NK-92 treated with Interleukin-12 subunit alpha and Interleukin-12 subunit beta, amount 100 ng/mL, for 24 hours (cell line): ENCODE measurements at regions not wholly inside any gene's neighbourhood (a gene's known extent, or its start where the extent isn't known, plus 50 kb on each side); places are given as distances from the start of the nearest gene placed in this dataset.

Source experiments
- DNase-seq: peaks from one replicate; lab custom pipeline; 2025; lab: John Stamatoyannopoulos, UW

DNA sequence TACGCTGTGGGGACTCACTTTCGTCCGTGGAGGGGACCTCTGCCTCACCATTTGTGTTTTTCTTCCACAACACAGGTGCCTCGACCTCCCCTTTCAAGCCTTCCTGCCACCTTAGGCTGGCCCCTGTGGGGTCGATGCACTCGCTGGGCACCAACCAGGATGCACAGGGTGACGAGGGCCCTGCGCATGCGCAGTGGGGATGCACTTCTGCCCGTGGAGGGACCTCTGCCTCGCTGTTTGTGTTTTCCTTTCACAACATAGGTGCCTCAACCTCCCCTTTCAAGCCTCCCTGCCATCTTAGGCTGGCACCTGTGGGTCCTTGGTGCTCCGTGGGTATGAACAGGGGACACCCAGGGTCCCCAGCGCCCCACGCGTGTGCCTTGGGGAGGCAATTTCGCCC is 356.8 kb downstream of the ALG10 start:
- DNase-seq: no peak

DNA sequence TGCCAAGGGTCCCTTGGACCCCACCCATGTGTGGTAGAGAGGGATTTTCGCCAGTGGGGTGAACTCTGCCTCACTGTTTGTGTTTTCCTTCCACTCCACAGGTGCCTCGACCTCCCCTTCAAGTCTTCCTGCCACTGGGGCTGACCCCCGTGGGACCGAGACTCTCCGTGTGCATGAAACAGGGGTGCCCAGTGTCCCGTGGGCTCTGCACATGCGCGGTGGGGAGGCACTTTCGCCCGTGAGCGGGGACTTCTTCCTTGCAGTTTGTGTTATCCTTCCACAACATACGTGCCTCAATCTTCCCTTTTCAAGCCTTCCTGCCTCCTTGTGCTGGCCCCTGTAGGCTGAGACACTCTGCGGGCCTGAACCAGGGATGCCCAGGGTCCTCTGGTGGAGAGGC is 362.4 kb downstream of the ALG10 start:
- no peak for DNase-seq

DNA sequence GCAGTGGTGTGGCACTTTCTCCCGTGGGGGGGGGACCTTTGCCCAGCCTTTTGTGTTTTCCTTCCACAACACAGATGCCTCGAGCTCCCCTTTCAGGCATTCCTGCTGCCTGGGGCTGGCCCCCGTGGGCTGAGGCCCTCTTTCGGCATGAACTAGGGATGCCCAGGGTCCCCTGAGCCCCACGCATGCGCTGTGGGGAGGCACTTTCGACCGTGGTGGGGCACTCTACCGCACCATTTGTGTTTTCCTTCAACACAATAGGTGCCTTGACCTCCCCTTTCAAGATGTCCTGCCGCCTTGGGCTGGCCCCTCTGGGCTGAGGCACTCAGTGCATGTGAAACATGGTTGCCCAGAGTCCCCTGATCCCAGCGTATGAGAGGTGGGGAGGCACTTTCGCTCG is 363.7 kb downstream of the ALG10 start:
- DNase-seq: no peak

DNA sequence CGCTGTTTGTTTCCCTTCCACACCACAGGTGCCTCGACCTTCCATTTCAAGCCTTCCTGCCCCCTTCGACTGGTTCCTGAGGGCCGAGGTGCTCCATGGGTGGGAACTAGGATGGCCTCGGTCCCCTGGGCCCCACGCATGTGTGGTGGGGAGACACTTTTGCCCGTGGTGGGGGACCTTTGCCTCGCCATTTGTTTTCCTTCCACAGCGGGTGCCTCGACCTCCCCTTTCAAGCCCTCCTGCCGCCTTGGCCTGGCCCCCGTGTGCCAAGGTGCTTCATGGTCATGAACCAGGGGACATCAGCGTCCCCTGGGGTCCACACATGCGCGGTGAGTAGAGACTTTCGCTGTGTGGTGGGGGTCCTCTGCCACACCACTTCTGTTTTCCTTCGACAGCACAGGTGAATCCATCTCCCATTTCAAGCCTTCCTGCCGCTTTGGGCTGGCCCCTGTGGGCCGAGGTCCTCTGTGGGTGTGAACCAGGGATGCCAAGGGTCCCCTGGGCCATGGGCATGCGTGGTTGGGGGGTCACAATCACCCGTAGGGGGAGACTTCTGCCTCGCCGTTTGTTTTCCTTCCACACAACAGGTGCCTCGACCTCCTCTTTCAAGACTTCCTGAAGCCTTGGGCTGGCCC is 364.4 kb downstream of the ALG10 start:
- DNase-seq: no peak

DNA sequence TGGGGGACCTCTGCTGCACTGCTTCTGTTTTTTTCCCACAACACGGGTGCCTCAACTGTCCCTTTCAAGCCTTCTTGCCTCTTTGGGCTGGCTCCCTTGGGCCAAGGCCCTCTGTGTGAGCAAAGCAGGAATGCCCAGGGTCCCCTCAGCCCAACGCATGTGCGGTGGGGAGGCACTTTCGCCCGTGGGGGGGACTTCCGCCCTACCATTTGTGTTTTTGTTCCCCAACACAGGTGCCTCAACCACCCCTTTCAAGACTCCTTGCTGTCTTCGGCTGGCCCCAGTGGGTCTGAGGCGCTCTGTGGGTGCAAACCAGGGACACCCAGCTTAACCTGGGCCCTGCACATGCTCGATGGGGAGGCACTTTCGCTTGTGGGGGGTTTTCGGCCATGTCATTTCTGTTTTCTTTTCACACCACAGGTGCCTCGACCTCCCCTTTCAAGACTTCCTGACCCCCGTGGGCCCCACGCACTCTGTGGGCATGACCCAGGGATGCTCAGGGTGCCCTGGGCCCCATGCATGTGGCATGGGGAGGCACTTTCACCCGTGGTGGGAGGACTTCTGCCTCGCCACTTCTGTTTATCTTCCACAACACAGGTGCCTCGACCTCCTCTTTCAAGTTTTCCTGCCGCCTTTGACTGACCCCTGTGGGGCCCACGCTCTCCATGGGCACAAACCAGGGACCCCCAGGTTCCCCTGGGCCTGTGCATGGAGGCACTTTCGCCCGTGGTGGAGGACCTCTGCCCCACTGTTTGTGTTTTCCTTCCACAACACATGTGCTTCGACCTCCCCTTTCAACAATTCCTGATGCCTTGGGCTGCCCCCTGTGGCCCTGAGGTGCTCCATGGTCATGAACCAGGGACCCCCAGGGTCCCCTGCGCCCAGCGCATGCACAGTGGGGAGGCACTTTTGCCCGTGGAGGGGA is 365.7 kb downstream of the ALG10 start:
- DNase-seq: no peak

DNA sequence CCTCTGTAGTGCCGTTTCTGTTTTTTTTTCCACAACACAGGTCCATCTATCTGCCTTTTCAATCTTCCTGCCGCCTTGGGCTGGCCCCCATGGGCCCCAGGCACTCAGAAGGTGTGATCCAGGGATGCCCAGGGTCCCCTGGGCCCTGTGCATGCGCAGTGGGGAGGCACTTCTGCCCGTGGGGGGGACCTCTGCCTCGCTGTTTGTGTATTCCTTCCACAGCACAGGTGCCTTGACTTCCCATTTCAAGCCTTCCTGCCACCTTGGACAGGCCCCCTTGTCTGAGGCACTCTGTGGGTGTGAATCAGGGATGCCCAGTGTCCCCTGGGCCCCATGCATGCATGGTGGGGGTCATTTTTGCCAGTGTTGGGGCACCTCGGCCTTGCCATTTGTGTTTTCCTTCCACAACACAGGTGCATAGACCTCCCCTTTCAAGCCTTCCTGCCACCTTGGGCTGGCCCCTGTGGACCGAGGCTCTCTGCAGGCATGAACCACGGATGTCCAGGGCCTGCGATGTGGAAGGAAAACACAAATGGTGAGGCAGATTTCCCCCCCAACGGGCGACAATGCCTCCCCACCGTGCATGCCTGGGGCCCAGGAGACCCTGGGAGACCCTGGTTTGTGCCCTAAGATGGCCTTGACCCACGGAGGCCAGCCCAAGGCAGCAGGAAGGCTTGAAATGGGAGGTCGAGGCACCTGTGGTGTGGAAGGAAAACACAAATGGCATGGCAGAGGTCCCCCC is 366.5 kb downstream of the ALG10 start:
- no peak for DNase-seq

DNA sequence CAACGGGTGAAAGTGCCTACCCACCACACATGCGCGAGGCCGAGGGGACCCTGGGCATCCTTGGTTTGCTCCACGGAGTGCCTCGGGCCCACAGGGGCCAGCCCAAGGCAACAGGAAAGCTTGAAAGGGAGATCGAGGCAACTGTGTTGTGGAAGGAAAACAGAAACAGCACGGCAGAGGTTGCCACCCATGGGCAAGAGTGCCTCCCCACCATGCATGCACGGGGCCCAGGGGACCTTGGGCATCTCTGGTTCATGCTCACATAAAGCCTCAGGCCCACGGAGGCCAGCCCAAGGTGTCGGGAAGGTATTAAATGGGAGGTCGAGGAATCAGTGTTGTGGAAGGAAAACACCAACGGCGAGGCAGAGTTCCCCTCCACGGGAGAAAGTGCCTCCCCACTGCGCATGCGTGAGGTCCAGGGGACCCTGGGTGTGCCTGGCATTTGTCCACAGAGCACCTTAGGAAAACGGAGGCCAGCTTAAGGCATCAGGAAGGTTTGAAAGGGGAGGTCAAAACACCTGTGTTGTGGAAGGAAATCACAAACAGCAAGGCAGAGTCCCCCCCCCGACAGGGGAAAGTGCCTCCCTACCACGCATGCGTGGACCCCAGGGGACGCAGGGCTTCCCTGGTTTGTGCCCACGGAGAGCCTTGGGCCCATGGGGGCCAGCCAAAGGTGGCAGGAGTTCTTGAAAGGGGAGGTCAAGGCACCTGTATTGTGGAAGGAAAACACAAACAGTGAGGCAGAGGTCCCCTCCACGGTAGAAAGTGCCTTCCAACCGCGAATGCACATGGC is 367.3 kb downstream of the ALG10 start:
- DNase-seq: no peak

DNA sequence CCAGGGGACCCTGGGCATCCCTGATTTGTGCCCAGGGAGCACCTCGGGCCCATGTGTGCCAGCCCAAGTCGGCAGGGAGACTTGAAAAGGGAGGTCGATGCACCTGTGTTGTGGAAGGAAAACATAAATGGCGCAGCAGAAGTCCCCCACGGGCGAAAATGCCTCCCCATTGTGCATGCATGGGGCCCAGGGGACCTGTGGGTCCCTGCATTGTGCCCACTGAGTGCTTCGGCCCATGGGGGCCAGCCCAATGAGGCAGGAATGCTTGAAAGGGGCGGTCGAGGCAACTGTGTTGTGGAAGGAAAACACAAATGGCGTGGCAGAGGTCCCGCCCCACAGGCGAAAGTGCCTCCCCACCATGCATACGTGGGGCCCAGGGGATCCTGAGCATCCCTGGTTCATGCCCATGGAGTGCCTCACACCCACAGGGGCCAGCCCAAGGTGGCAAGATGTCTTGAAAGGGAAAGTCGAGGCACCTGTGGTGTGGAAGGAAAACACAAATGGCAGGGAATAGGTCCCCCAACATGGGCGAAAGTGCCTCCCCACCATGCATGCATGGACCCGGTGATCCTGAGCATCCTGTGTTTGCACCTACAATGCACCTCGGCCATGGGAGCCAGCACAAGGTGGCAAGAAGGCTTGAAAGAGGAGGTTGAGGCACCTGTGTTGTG is 368.0 kb downstream of the ALG10 start:
- no peak for DNase-seq

DNA sequence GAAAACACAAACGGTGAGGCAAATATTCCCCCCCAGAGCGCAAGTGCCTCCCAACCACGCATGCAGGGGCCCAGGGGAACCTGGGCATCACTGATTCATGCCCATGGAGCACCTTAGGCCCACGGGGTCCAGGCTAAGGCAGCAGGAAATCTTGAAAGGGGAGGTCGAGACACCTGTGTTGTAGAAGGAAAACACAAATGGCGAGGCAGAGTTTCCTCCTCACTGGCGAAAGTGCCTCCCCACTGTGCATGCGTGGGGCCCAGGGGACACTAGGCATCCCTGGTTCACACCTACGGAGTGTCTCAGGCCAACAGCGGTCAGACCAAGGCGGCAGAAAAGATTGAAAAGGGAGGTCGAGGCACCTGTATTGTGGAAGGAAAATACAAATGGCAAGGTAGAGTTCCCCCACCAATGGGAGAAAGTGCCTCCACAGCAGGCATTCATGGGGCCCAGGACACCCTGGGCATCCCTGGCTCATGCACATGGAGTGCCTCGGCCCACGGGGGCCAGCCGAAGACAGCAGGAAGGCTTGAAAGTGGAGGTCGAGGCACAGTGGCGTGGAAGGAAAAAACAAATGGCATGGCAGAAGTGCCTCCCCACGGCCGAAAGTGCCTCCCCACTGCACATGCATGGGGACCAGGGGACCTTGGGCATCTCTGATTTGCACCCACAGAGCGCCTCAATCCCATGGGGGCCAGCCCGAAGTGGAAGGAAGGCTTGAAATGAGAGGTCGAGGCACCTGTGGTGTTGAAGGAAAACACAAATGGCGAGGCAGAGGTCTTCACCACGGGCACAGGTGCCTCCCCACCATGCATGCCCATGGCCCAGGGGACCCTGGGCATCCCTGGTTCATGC is 368.8 kb downstream of the ALG10 start:
- DNase-seq: no peak

DNA sequence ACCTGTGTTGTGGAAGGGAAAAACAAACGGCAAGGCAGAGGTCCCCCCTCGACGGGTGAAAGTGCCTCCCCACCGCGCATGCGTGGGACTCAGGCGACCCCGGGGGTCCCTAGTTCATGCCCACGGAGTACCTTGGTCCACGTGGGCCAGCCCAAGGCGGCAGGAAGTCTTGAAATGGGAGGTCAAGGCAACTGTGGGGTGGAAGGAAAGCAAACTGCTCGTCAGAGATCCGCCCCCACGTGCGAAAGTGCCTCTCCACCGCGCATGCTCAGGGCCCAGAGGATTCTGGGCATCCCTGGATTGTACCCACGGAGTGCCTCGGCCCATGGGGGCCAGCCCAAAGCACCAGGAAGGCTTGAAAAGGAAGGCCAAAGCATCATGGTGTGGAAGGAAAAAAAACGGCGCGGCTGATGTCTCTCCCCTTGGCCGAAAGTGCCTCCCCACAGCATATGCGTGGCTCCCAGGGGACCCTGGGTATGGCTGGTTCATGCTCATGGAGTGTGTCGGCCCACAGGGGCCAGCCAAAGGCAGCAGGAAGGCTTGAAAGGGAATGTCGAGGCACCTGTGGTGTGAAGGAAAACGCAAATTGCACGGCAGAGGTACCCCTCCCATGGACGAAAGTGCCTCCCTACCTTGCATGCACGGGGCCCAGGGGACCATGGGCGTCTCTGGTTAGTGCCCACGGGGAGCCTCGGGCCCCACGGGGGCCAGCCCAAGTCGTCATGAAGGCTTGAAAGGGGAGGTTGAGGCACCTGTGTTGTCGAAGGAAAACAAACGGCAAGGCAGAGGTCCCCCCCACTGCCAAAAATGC is 369.7 kb downstream of the ALG10 start:
- DNase-seq: no peak

DNA sequence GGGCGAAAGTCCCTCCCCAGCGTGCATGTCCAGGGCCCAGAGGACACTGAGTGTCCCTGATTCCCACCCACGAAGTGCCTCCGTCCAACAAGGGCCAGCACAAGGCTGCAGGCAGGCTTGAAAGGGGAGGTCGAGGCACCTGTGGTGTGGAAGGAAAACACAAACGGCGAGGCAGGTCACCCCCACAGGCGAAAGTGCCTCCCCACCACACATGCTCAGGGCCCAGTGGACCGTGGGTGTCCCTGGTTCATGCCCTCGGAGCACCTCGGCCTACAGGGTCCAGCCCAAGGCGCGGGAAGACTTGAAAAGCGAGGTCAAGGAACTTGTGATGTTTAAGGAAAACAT is 370.4 kb downstream of the ALG10 start:
- DNase-seq: no peak

DNA sequence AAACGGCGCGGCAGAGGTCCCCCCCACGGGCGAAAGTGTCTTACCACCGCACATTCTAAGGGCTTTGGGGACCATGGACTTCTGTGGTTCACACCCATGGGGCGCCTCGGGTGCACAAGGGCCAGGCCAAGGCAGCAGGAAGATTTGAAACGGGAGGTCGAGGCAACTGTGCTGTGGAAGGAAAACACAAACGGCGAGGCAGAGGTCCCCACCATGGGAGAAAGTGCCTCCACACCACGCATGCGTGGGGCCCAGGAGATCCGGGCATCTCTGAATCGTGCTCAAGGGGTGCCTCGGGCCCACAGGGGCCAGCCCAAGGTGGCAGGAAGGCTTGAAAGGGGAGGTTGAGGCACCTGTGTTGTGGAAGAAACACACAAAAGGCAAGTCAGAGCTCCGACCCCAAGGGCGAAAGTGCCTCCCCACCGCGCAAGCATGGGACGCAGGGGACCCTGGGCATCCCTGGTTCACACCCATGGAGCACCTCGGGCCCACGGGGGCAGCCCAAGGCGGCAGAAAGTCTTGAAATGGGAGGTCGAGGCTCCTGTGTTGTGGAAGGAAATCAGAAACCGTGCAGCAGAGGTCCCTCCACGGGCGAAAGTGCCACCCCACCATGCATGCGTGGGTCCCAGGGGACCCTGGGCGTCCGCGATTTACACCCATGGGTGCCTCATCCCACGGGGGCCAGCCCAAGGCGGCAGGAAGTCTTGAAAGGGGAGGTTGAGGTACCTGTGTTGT is 371.0 kb downstream of the ALG10 start:
- DNase-seq: no peak

DNA sequence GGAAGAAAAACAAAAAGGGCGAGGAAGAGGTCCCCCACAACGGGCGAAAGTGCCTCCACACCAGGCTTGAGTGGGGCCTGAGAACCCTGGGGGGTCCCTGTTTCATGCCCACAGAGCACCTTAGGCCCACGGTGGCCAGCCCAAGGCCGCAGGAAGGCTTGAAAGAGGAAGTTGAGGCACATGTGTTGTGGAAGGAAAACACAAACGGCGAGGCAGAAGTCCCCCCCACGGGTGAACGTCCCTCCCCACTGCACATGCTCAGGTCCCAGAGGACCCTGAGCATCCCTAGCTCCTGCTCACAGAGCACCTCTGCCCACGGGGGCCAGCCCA is 371.5 kb downstream of the ALG10 start:
- no peak for DNase-seq

DNA sequence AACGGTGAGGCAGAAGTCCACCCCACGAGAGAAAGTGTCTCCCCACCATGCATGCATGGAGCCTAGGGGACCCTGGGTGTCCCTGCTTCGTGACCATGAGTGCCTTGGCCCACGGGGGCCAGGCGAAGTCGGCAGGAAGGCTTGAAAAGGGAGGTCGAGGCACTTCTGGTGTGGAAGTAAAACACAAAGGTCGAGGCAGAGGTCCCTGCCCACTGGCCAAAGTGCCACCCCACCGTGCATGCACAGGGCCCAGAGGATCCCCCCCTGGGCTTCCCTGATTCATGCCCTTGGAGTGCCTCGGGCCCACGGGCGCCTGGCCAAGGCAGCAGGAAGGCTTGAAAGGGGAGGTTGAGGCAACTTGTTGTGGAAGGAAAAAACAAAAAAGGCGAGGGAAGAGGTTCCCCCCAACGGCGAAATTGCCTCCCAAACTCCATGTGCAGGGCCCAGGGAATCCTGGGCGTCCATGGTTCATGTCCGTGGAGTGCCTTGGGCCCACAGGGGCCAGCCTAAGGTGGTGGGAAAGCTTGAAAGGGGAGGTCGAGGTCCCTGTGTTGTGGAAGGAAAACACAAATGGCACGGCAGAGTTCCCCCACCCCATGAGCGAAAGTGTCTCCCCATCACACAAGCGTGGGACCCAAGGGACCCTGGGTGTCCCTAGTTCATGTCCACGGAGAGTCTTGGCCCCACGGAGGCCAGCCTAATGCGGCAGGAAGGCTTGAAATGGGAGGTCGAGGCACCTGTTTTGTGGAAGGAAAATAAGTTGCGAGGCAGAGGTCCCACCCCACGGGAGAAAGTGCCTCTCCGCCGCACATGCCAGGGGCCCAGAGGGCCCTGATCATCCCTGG is 372.1 kb downstream of the ALG10 start:
- no peak for DNase-seq

DNA sequence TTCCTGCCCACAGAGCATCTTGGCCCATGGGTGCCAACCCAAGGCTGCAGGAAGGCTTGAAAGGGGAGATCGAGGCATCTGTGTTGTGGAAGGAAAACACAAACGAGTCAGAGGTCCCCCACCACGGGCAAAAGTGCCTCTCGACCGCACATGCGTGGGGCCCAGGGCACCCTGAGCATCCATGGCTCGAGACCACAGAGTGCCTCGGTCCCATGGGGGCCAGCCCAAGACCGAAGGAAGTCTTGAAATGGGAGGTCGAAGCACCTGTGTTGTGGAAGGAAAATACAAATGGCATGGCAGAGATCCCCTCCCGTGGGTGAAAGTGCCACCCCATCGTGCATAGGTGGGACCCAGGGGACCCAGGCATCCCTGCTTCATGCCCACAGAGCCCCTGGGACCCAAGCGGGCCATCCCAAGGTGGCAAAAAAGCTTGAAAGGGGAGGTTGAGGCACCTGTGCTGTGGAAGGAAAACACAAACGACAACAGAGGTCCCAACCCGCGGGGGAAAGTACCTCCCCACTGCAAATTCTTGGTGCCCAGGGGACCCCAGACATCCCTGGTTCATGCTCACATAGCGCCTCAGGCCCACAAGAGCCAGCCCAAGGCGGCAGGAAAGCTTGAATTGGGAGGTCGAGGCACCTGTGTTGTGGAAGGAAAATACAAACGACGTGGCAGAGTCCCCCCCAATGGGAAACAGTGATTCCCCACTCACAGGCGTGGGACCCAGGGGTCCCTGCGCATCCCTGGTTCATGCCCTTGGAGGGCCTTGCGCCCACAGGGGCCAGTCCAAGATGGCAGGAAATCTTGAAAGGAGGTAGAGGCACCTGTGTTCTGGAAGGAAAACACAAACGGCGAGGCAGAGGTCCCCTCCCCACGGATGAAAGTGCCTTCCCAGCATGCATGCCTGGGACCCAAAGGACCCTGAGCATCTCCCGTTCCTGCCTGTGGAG is 373.0 kb downstream of the ALG10 start:
- DNase-seq: no peak

DNA sequence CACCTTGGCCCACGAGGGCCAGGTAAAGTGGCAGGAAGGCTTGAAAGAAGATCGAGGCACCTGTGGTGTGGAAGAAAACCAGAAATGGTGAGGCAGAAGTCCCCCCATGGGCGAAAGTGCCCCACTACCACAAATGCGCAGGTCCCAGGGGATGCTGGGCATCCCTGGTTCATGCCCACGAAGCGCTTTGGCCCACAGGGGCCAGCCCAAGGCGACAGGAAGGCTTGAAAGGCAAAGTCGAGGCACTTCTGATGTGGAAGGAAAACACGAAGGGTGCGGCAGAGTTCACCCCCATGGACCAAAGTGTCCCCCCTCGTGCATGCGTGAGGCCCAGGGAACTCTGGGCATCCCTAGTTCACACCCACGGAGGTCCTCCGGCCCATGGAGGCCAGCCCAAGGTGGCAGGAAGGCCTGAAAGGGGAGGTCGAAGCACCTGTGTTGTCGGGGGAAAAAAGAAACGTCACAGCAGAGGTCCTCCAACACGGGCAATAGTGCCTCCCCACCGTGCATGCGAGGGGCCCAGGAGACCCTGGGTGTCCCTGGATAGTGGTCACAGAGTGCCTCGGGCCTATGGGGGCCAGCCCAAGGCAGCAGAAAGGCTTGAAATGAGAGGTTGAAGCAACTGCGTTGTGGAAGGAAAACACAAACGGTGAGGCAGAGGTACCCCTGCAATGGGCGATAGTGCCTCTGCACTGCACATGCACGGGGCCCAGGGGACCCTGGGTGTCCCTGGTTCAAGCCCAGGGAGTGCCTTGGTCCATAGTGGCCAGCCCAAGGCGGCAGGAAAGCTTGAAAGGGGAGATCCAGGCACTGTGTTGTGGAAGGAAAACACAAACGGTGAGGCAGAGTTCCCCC is 373.9 kb downstream of the ALG10 start:
- no peak for DNase-seq
